Keratinocyte (primary cell): ENCODE measurements at regions not wholly inside any gene's neighbourhood (a gene's known extent, or its start where the extent isn't known, plus 50 kb on each side); places are given as distances from the start of the nearest gene placed in this dataset.

Experiments used
- DNase-seq: peaks from one replicate; pipeline ENCODE4 v3.0.0-alpha.2; 2011; ENCODE audit warnings: low read depth, missing footprints, low spot score
- FAIRE-seq: peaks from 2 replicates; lab custom pipeline; 2011; peaks lifted over from hg19 to GRCh38; lab: Jason Lieb, UNC
- H2AFZ ChIP-seq: 2 replicates; pipeline ENCODE4 v1.6.0; 2012; ENCODE audit warnings: low read length, control low read depth, inconsistent platforms; ENCODE audit not compliant: control insufficient read depth
- H3K27ac ChIP-seq: 2 replicates; pipeline ENCODE4 v1.5.1; 2011; ENCODE audit warnings: low read length; ENCODE audit not compliant: control insufficient read depth, insufficient read depth
- H3K27me3 ChIP-seq: 3 replicates; pipeline ENCODE4 v1.6.0; 2011; ENCODE audit warnings: low read length; ENCODE audit not compliant: control insufficient read depth, insufficient read depth; ENCODE audit errors: extremely low read depth
- H3K36me3 ChIP-seq, 2 experiments: 2 replicates in 1 of 2; 3 replicates in 1 of 2; pipeline ENCODE4 v1.5.1; 2011; ENCODE audit warnings: low read length in 2 of 2, mild to moderate bottlenecking in 1 of 2; ENCODE audit not compliant: control insufficient read depth in 2 of 2, insufficient read depth in 2 of 2; ENCODE audit errors: extremely low read depth in 1 of 2
- H3K4me1 ChIP-seq: 3 replicates; pipeline ENCODE4 v1.5.1; 2011; ENCODE audit warnings: low read length; ENCODE audit not compliant: control insufficient read depth, insufficient read depth; ENCODE audit errors: extremely low read depth
- H3K4me2 ChIP-seq: 3 replicates; pipeline ENCODE4 v1.6.0; 2011; ENCODE audit warnings: low read depth, low read length; ENCODE audit not compliant: control insufficient read depth, insufficient read depth; ENCODE audit errors: extremely low read depth
- H3K4me3 ChIP-seq, 3 experiments: fragments of 200-600 bp in 1 of 3; sonication (generic) in 1 of 3; 2 replicates in 2 of 3; 3 replicates in 1 of 3; pipeline ENCODE4 v1.5.1; 2011 to 2016; ENCODE audit warnings: low read length in 3 of 3, mild to moderate bottlenecking in 3 of 3, control low read depth in 2 of 3, inconsistent platforms in 1 of 3, low read depth in 1 of 3, mixed read lengths in 1 of 3, mixed run types in 1 of 3, moderate library complexity in 1 of 3; ENCODE audit not compliant: control insufficient read depth in 2 of 3, insufficient read depth in 2 of 3; ENCODE audit errors: extremely low read depth in 1 of 3
- H3K79me2 ChIP-seq: 2 replicates; pipeline ENCODE4 v1.6.0; 2012; ENCODE audit warnings: low read length; ENCODE audit not compliant: control insufficient read depth, insufficient read depth
- H3K9ac ChIP-seq: 3 replicates; pipeline ENCODE4 v1.6.0; 2011; ENCODE audit warnings: low read length; ENCODE audit not compliant: control insufficient read depth, insufficient read depth; ENCODE audit errors: extremely low read depth
- H3K9me1 ChIP-seq: 3 replicates; pipeline ENCODE4 v1.6.0; 2011; ENCODE audit warnings: low read length; ENCODE audit not compliant: control insufficient read depth, insufficient read depth; ENCODE audit errors: extremely low read depth
- H3K9me3 ChIP-seq: 2 replicates; pipeline ENCODE4 v1.5.1; 2012; ENCODE audit warnings: low read depth, low read length; ENCODE audit not compliant: control insufficient read depth
- H4K20me1 ChIP-seq: 3 replicates; pipeline ENCODE4 v1.6.0; 2011; ENCODE audit warnings: low read length; ENCODE audit not compliant: control insufficient read depth, insufficient read depth; ENCODE audit errors: extremely low read depth
- EZH2 ChIP-seq: IDR thresholded peaks from one replicate; pipeline ENCODE4 v1.6.1; 2012; ENCODE audit warnings: inconsistent platforms, mild to moderate bottlenecking, low read length, moderate library complexity
- dilution Hi-C: fragments of 300-500 bp; cut with MboI; formaldehyde crosslinking; loops from one replicate; pipeline ENCODE4 v1.7.0; 2020; ENCODE audit warnings: low sequenced_read_pairs; ENCODE audit not compliant: extremely low pct_ligation_motif_present
- TF ChIP-seq, protein P1 (sequence below), 3 experiments: IDR thresholded peaks in 1 of 3; conservative IDR thresholded peaks in 1 of 3; optimal IDR thresholded peaks in 1 of 3; 2 replicates in 2 of 3; 3 replicates in 1 of 3; pipeline versions ENCODE3 to v1.5.1; 2011; ENCODE audit warnings: low read length in 3 of 3, mild to moderate bottlenecking in 3 of 3, moderate library complexity in 2 of 3, control low read depth in 1 of 3, inconsistent platforms in 1 of 3; ENCODE audit not compliant: insufficient read depth in 2 of 3; ENCODE audit errors: extremely low read depth in 1 of 3

DNA sequence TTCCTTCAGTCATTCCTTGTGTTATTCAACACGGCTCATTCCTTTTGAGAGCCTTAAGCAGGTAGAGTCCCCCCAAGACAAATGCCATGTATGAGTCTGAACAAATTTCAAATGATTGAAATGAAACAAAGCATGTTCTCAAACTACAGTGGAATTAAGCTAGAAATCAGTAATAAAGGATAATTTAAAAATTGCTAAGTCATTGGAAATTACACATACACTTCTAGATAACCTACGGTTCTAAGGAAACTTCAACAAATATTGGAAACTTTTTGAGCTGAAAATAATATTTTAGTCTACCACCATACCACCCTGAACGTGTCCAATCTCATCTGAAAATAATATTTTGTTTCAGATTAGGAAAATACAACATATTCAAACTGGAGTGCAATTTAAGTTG is 71.8 kb upstream of the UGP2 start:
- Histone ChIP-seq H3K36me3 (no peaks in the 10 kb centered on the region), H3K79me2 (no peaks in the 10 kb centered on the region), H3K9ac (no peak overlapping the region), H3K27me3 (no peaks in the 10 kb centered on the region), H3K27ac (no peak overlapping the region), H2AFZ (no peak overlapping the region), H3K4me1 (no peaks in the 10 kb centered on the region), H3K4me2 (no peak overlapping the region), H4K20me1 (no peaks in the 10 kb centered on the region), H3K9me3 (no peaks in the 10 kb centered on the region), H3K9me1 (no peaks in the 10 kb centered on the region), H3K4me3 (no peak overlapping the region)
- FAIRE-seq (no peak), DNase-seq (no peak)
- dilution Hi-C loops, result no loop called here
- TF ChIP-seq, protein P1, sequence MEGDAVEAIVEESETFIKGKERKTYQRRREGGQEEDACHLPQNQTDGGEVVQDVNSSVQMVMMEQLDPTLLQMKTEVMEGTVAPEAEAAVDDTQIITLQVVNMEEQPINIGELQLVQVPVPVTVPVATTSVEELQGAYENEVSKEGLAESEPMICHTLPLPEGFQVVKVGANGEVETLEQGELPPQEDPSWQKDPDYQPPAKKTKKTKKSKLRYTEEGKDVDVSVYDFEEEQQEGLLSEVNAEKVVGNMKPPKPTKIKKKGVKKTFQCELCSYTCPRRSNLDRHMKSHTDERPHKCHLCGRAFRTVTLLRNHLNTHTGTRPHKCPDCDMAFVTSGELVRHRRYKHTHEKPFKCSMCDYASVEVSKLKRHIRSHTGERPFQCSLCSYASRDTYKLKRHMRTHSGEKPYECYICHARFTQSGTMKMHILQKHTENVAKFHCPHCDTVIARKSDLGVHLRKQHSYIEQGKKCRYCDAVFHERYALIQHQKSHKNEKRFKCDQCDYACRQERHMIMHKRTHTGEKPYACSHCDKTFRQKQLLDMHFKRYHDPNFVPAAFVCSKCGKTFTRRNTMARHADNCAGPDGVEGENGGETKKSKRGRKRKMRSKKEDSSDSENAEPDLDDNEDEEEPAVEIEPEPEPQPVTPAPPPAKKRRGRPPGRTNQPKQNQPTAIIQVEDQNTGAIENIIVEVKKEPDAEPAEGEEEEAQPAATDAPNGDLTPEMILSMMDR (optimal IDR thresholded peaks at IDR 0.05 in 1 of 3, IDR thresholded peaks at IDR 0.05 in 1 of 3, conservative IDR thresholded peaks at IDR 0.05 in 1 of 3; ENCODE audit: extremely low read depth in 1 of 3, insufficient read depth in 2 of 3, low read length in 3 of 3), result no peak
- TF ChIP-seq EZH2, result no peak

DNA sequence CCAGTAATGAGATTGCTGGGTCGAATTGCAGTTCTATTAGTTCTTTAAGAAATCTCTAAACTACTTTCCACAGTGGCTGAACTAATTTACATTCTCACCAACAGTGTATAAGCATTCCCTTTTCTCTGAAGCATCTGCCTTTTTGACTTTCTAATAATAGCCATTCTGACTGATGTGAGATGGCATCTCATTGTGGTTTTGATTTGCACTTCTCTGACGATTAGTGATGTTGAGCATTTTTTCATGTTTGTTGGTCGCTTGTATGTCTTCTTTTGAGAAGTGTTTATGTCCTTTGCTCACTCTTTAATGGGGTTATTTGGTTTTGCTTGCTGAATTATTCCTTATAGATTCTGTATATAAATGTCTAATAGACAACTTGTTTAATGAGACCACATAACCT is 69.6 kb upstream of the UGP2 start:
- Histone ChIP-seq H3K9ac (no peak overlapping the region), H3K4me3 (no peak overlapping the region), H3K36me3 (no peaks in the 10 kb centered on the region), H3K9me1 (no peaks in the 10 kb centered on the region), H3K9me3 (no peaks in the 10 kb centered on the region), H3K4me2 (no peak overlapping the region), H2AFZ (no peak overlapping the region), H3K27me3 (no peaks in the 10 kb centered on the region), H3K27ac (no peak overlapping the region), H4K20me1 (no peaks in the 10 kb centered on the region), H3K79me2 (no peaks in the 10 kb centered on the region), H3K4me1 (no peaks in the 10 kb centered on the region)
- DNase-seq (no peak), FAIRE-seq (no peak)
- dilution Hi-C loops, result no loop called here
- no peak for TF ChIP-seq EZH2
- TF ChIP-seq, protein P1 (optimal IDR thresholded peaks at IDR 0.05 in 1 of 3, IDR thresholded peaks at IDR 0.05 in 1 of 3, conservative IDR thresholded peaks at IDR 0.05 in 1 of 3; ENCODE audit: extremely low read depth in 1 of 3, insufficient read depth in 2 of 3, low read length in 3 of 3), result no peak
